IMR-90 (cell line): ENCODE measurements at regions not wholly inside any gene's neighbourhood (a gene's known extent, or its start where the extent isn't known, plus 50 kb on each side); places are given as distances from the start of the nearest gene placed in this dataset.
"Not testable (repeated sequence)": the region's sequence is repeated elsewhere in the genome, so short reads cannot be mapped to it uniquely, and the experiment has no call there.

ENCODE experiments used
- CHD1 ChIP-seq: IDR thresholded peaks from 2 replicates; pipeline ENCODE4 v1.6.1; 2012; ENCODE audit warnings: low read depth, low read length, improper control_type of control experiment
- FOS ChIP-seq: fragments of 150-350 bp; IDR thresholded peaks from 2 replicates; pipeline ENCODE4 v1.6.1; 2016; ENCODE audit warnings: low read depth, low read length
- MAFK ChIP-seq: IDR thresholded peaks from 2 replicates; pipeline ENCODE4 v1.6.1; 2012; ENCODE audit warnings: low read depth, low read length, improper control_type of control experiment
- POLR2A ChIP-seq: IDR thresholded peaks from 2 replicates; pipeline ENCODE4 v1.6.1; 2012; ENCODE audit warnings: mild to moderate bottlenecking, low read depth, low read length
- RAD21 ChIP-seq: IDR thresholded peaks from 2 replicates; pipeline ENCODE4 v1.6.1; 2012; ENCODE audit warnings: low read length, improper control_type of control experiment
- TF ChIP-seq, protein P1 (sequence below): conservative IDR thresholded peaks from 2 replicates; pipeline ENCODE4 v1.5.1; 2012; ENCODE audit warnings: mild to moderate bottlenecking, low read depth, low read length, improper control_type of control experiment

DNA sequence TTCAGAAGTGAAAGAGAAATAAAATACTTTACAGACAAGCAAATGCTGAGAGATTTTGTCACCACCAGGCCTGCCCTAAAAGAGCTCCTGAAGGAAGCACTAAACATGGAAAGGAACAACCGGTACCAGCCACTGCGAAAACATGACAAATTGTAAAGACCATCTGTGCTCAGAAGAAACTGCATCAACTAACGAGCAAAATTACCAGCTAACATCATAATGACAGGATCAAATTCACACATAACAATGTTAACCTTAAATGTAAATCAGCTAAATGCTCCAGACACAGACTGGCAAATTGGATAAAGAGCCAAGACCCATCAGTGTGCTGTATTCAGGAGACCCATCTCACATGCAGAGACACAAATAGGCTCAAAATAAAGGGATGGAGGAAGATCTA lies 333.8 kb upstream of the CDH10 start:
- TF ChIP-seq, protein P1, sequence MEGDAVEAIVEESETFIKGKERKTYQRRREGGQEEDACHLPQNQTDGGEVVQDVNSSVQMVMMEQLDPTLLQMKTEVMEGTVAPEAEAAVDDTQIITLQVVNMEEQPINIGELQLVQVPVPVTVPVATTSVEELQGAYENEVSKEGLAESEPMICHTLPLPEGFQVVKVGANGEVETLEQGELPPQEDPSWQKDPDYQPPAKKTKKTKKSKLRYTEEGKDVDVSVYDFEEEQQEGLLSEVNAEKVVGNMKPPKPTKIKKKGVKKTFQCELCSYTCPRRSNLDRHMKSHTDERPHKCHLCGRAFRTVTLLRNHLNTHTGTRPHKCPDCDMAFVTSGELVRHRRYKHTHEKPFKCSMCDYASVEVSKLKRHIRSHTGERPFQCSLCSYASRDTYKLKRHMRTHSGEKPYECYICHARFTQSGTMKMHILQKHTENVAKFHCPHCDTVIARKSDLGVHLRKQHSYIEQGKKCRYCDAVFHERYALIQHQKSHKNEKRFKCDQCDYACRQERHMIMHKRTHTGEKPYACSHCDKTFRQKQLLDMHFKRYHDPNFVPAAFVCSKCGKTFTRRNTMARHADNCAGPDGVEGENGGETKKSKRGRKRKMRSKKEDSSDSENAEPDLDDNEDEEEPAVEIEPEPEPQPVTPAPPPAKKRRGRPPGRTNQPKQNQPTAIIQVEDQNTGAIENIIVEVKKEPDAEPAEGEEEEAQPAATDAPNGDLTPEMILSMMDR = not testable (repeated sequence)
- not testable (repeated sequence) for TF ChIP-seq RAD21, POLR2A, MAFK, FOS, CHD1
